ENCODE measurements at regions not wholly inside any gene's neighbourhood (a gene's known extent, or its start where the extent isn't known, plus 50 kb on each side); places are given as distances from the start of the nearest gene placed in this dataset.
"Not testable (repeated sequence)": the region's sequence is repeated elsewhere in the genome, so short reads cannot be mapped to it uniquely, and the experiment has no call there.

- peak; percentile 50 for DNase-seq
These were observed 271.7 kb upstream of the BTG1 start for GRCh38 chr12:92417373-92417772.

- no peak for DNase-seq
These were observed 270.8 kb upstream of the BTG1 start for GRCh38 chr12:92416385-92416812.

- no peak for DNase-seq
These were observed 268.8 kb upstream of the BTG1 start for GRCh38 chr12:92414170-92415070.

GRCh38 chr12:92413286-92413685, 267.6 kb upstream of the BTG1 start:
- DNase-seq: no peak

GRCh38 chr12:92412856-92413255, 267.2 kb upstream of the BTG1 start:
- DNase-seq: no peak

GRCh38 chr12:92411687-92412086, 266.0 kb upstream of the BTG1 start:
- no peak for DNase-seq

- peak; percentile 55 for DNase-seq
These were observed 262.6 kb upstream of the BTG1 start for GRCh38 chr12:92408072-92408900.

GRCh38 chr12:92406404-92407070, 260.9 kb upstream of the BTG1 start:
- not testable (repeated sequence) for DNase-seq

GRCh38 chr12:92405801-92406251, 260.2 kb upstream of the BTG1 start:
- not testable (repeated sequence) for DNase-seq

GRCh38 chr12:92404921-92405320, 259.3 kb upstream of the BTG1 start:
- no peak for DNase-seq

- DNase-seq: no peak
These were observed 258.7 kb upstream of the BTG1 start for GRCh38 chr12:92404259-92404894.

GRCh38 chr12:92403210-92404175, 257.8 kb upstream of the BTG1 start:
- peak; percentile 74 for DNase-seq

- DNase-seq: no peak
These were observed 256.8 kb upstream of the BTG1 start for GRCh38 chr12:92402415-92402814.

GRCh38 chr12:92400006-92400405, 254.4 kb upstream of the BTG1 start:
- DNase-seq: no peak

- no peak for DNase-seq
These were observed 253.1 kb upstream of the BTG1 start for GRCh38 chr12:92398565-92399309.

GRCh38 chr12:92396647-92397252, 251.1 kb upstream of the BTG1 start:
- peak; percentile 16 for DNase-seq

- DNase-seq: no peak
These were observed 249.7 kb upstream of the BTG1 start for GRCh38 chr12:92395322-92395721.

GRCh38 chr12:92394895-92395294, 249.2 kb upstream of the BTG1 start:
- DNase-seq: no peak

- no peak for DNase-seq
These were observed 247.9 kb upstream of the BTG1 start for GRCh38 chr12:92393504-92393903.

GRCh38 chr12:92391726-92392125, 246.1 kb upstream of the BTG1 start:
- DNase-seq: peak; percentile 32
